ENCODE measurements at regions not wholly inside any gene's neighbourhood (a gene's known extent, or its start where the extent isn't known, plus 50 kb on each side); places are given as distances from the start of the nearest gene placed in this dataset.
"Not testable (repeated sequence)": the region's sequence is repeated elsewhere in the genome, so short reads cannot be mapped to it uniquely, and the experiment has no call there.

DNA sequence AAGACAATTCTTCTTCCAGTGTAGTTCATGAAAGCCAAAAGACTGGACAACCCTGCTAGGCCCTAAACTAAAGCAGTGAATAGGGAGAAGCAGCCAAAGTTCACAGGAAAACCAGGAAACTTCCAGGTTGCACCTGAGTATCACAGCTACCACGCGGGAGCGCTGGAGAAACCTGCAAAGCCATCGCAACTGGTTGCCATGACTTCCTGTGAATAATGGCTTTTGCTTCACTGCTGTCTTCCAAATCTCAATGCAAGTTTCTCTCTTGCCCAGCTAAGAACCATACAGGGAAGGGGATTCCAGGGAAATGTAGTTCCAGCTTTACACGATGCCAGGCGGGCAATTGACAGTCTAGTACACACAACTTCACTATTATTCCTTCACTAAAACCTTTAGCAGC, 114.1 kb downstream of the GXYLT1 start:
- FAIRE-seq, result no peak

DNA sequence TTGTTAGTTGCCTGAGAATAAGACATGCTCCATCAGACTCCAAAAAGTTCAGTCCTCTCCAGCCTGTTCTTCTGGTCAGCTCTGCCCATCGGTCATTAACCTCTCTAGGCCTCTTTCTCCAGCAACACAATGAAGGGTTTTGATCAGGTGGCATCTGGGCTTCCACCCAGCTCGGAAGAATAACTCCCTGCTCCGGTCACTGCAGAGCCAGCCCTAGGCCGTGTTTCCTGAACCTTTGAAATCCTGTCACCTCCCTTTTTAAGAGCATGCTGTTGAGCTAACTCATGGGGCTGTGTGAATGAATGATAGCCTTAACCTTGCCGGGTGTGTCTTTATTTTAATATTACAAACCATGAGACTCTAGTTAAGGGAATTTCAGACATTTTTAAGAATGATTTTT, 117.1 kb downstream of the GXYLT1 start:
- no peak for FAIRE-seq

DNA sequence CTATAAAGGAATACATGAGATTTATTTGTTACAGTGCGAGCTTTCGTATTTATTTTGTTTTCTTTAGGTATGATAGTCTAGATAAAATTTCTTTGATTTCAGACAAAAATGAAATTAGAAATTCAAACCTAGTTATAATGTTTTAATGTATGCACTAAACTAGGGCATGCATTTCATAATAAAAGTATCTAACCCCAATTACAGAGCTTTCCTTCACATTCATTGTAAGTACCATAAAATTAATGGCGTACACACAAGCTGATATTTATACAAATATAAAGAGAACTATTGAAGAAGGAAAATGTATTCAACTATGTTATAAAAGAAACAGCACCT, 120.2 kb downstream of the GXYLT1 start:
- FAIRE-seq, result no peak

DNA sequence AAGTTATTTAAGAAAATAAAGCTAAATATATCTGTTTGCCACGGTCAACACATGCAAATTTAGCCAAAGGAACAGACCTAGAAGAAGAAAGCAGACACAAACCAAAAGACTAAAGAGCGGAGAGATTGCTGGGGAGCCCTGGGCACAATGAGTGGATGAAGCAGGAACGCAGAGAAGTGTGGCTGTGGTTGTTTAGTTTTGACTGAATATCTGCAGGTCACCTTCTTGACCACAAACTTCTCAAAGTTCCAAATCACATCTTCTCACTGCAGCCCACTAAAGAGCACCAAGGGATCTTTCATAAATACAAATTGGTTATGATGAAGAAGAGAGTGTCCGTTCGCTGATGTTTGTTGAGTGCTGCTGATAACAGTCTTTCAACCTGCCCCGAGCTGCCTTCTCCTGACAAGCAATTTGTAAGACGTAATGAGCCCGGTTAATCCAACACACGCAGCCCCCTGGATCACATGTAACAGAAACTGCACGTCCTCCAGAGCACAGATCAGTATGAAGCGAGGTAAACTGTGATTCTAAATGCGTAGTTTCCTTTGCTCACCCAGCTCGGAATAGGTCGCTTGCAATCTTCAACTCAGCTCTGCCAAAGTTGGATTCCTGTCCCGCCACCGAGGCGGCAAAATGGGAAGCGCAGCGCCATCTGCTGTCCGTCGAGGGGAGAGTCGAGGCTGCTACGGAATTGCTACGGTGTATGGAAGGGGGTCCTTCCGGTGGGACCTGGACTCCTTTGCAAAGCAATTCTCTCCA, 120.8 kb downstream of the GXYLT1 start:
- FAIRE-seq, result no peak

DNA sequence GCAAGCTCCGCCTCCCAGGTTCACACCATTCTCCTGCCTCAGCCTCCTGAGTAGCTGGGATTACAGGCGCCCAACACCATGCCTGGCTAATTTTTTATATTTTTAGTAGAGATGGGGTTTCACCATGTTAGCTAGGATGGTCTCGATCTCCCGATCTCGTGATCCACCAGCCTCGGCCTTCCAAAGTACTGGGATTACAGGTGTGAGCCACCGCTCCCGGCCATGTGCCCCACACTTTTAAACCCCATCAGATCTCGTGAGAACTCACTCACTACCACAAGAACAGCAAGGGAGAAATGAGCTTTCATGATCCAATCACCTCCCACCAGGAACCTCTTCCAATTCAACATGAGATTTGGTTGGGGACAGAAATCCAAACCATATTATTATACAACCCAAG, 122.7 kb downstream of the GXYLT1 start:
- not testable (repeated sequence) for FAIRE-seq

DNA sequence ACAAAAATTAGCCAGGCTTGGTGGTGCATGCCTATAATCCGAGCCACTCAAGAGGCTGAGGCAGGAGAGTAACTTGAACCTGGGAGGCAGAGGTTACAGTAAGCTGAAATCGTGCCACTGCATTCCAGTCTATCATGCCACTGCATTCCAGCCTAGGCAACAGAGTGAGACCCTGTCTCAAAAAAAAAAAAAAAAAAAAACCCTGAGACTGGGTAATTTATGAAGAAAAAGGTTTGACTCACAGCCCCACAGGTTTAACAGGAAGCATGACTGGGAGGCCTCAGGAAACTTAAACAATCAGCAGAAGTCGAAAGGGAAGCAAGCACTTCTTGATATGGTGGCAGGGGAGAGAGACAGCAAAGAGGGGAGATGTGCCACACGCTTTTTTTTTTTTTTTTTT, 123.2 kb downstream of the GXYLT1 start:
- no peak for FAIRE-seq

DNA sequence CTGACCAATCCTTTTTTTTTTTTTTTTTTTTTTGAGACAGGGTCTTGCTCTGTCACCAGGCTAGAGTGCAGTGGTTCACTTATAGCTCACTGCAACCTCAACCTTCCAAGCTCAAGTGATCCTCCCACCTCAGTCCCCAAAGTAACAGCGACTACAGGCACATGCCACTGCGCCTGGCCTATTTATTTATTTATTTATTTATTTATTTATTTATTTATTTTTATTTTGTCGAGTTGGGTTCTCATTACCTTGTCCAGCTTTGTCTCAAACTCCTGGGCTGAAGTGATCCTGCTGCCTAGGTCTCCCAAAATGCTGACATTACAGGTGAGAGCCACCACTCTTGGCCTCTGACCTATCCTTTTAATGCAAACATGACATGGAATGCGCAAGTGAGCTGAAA, 124.4 kb downstream of the GXYLT1 start:
- FAIRE-seq, result no peak

DNA sequence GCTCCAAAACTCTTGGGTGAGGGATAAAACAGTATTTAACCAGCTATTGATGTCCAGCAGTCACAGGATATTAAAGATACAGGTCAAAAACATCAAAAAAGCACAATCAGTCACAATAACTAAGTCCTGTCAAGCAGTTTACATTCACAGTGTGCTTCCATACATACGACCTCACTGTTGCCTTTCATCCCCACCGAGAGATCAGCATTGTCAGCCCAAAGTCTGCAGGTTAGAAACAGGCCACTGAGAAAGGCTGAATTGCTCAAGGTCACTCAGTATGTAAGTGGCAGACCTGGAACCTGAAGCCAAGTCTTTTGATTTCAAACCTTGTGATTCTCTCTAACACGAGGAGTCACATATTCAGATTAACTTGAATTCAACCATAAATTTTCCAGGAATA, 124.9 kb downstream of the GXYLT1 start:
- FAIRE-seq, result no peak

DNA sequence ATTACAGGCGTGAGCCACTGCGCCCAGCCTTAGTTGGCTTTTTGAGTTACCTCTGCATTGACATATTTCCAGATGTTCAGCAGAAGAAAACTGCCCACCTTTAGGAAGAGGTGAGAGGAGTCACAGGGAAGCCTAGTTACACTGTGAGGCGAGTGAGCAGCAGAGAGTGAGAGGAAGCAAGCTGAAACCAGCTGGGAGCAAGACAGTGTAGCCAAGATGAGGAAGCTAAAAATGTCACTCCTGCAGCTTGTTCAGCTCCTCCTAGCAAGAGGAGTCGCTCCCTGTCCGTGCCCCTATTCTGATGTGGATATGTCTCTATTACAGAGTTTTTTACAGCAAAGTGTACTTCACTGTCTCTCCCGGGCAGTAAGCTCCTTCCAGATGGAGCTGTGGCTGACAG, 127.6 kb downstream of the GXYLT1 start:
- FAIRE-seq, result no peak

DNA sequence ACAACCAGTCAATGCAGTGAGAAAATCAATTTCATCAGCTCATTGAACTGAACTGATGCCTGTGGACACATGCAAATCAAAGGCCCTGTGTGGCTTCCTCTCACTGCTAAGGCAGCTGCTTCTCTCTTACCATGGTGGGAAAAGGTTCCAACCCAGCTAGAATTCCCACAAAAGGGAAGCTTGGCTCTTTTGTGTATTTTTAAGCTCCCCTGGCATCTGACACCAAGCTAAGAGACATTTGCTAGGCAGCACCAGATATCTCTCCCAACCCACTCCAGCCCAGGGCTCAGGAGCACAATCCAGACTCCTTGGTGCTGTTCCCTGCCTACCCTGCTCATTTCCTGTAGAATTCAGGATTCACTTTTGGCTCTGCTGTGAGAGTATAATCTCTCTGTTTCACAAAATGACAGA, 129.6 kb downstream of the GXYLT1 start:
- FAIRE-seq, result no peak

DNA sequence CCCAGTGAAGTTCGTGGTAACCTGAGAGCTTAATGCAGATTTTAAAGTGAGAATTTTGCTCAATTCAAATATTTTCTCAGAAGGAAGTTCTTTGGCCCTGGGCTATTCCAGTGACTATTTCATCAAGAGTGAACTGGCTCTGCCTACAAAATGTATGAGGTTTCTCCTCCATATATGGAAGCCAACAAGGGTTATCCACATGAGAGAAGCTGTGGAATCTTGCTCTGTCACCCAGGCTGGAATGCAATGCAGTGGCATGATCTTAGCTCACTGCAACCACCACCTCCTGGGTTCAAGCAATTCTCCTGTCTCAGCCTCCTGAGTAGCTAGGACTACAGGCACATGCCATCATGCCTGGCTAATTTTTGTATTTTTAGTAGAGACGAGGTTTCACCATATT, 132.2 kb downstream of the GXYLT1 start:
- FAIRE-seq, result not testable (repeated sequence)

DNA sequence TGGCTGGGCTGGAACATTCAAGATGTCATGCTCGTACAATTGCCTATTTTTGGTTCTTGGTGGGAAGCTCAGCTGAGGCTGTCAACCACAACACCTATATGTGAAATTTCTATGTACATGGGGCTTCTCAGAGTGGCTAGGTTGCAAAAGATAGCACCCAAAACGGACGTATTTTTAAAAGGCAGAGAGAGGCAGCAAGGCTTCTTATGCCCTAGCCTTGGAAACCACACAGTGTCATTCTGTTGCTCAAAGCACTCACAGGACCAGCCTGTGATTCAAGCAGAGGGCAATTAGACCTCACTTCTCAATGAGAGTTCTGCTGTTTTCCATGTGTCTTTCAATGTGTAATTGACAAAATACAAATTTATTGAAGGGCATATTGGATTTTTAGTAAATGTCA, 134.0 kb downstream of the GXYLT1 start:
- FAIRE-seq, result no peak

DNA sequence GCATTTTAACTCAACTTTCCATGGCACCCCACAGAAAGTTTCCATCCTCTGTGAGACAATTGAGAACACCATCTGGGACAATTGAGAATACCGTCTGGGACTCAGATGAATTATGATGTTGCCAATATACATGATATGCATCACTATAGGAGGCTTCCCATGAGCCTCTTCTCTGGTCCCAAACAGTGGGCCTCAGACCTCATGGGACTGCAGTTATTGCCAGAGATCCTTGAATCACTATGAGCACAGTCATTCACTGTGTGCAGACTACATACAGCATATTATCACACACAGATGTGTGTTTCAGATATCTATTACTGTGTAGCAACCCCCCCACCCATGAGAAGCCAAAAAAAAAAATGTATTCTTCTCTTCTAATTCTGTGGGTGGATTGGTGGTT, 134.4 kb downstream of the GXYLT1 start:
- no peak for FAIRE-seq

DNA sequence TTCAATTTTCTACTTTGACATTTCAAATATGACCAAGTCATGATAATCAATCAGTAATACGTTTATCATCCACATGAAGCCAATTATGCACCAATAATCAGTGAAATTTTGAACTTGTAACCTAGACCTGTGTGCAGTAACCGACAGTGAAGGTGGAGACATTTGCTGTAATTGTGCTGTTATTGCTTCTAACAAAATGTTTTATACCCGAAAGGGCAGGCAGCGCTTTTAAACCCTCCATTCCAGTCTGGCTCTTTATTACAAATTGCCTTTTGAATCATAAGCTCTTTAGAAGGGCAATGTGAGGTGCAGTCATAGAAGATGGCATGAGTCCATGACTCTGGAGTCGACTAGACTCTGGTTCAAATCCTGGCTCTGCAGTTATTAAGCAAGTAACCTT, 135.7 kb downstream of the GXYLT1 start:
- no peak for FAIRE-seq

DNA sequence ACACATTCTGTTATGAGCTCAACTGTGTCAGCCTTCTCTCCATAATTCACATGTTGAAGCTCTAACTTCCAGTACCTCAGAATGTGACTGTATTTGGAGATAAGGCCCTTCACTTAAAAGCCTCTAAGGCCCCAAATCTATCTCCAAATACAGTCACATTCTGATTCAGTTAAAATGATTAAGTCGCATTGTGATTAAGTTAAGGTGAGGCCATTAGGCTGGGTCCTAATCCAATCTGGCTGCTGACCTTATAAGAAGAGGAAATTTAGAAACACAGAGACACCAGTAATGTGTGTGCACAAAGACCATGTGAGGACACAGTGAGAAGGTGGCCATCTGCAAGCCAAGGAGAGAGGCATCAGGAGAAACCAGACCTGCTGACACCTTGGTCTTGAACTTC, 141.6 kb downstream of the GXYLT1 start:
- no peak for FAIRE-seq

DNA sequence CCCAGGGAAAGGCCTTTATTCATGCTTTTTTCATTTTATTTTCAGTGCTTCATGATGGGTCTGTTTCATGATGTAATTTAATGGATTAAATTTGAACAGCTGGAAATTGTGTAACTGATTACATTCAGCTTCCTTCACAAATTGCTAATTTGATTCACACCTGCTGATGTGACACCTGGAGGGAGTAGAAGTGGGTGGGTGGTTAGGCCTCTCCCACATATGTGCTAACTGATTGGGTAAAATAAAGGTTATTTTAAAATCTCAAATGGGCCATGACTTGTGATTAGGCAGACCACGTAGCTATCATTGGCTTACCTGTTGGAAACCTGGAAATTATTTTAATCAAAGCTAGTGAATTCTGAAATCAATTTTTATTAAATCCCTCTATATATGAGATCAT, 142.1 kb downstream of the GXYLT1 start:
- no peak for FAIRE-seq

DNA sequence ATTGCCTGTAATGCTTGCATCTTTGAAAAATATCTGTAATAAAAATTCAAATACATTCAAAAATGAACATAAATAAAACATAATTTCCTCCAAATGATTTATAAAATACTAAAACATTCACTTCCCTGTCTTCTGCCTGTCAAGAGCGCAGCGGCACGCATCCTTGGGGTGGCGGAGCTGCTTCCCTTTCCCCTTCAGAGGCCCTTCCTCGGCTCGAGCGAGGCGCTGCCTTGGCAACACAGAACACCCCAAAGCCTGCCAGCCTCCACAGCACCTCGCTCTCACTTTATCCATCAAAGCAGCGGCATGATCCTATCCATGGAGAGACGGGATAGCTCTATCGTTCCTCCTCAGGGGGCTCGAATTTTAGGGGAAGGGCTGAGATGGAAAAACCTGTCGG, 146.2 kb downstream of the GXYLT1 start:
- no peak for FAIRE-seq

DNA sequence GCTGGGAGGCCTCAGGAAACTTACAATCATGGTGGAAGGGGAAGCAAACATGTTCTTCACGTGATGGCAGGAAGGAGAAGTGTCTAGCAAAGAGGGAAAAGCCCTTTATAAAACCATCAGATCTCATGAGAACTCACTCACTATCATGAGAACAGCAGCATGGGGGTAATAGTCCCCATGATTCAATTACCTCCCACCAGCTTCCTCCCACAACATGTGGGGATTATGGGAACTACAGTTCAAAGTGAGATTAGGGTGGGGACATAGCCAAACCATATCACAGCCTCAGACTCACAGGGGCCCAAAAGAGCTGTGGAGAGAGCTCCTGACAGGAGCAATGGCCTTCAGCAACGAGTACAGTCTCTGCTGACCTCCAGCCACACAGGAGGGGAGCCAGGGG, 151.4 kb downstream of the GXYLT1 start:
- FAIRE-seq, result no peak

DNA sequence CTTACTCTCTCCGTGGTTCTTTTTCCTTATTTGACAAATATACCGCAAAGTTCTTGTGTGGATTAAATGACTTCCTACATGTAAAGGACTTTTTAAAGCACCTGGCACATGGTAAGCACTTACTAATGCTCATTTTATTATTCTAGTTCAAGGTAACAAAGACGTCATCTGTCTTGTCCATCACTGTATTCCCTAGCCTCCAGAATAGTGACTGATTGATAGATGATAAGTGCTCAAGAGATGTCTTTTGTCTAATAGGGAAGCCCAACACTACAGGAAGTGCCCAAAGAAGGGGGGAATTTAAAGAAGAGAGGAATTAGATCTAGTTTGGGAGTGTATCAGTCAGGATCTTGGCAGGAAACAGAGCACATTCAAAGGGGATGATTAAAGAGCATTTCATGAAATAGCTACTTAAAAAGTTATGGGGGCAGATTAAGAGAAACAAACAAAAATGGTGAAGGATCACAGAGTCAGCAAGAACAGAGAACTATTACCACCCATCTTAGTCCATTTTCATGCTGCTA, 151.9 kb downstream of the GXYLT1 start:
- no peak for FAIRE-seq

DNA sequence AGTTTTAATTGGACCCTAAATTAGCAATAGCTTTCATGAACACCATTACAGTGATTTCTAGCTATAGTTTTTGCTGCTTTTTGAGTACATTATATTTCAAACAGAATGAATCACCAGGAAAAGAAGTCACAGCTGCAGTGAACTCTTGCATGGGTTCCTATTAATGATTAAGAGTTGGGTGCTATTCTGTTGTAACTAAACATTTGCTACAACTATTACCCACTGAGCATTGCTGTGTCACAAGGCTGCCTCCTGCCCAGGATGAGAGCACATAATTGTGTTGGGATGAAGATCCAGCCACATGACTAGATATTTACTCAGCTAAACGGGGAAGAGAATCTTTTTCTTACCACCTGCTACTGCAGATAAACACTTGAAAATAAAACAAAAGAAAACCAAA, 152.7 kb downstream of the GXYLT1 start:
- FAIRE-seq, result no peak

DNA sequence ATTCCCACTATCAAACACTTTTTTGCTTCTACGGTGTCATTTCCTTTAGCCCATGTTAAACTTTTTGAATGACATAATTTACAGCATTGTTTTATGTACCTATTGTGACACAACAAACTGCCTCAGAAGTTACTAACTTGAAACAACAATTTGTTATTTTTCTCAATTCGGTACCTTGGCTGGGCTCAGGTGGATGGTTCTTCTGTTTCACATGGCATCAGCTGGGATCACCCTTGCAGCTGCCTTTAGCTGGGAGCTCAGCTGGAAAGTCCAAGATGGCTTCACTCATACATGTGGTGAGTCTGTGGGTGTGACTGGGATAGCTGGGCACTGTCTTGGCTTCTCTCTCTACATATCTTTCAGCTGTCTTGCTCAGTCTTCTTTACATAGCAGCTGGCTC, 156.0 kb downstream of the GXYLT1 start:
- FAIRE-seq, result no peak

DNA sequence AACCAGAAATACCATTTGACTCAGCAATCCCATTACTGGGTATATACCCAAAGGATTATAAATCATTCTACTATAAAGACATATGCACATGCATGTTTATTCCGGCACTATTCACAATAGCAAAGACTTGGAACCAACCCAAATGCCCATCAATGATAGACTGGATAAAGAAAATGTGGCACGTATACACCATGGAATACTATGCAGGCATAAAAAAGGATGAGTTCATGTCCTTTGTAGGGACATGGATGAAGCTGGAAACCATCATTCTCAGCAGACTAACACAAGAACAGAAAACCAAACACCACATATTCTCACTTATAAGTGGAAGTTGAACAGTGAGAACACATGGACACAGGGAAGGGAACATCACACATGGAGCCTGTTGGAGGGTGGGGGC, 158.2 kb downstream of the GXYLT1 start:
- FAIRE-seq, result not testable (repeated sequence)

DNA sequence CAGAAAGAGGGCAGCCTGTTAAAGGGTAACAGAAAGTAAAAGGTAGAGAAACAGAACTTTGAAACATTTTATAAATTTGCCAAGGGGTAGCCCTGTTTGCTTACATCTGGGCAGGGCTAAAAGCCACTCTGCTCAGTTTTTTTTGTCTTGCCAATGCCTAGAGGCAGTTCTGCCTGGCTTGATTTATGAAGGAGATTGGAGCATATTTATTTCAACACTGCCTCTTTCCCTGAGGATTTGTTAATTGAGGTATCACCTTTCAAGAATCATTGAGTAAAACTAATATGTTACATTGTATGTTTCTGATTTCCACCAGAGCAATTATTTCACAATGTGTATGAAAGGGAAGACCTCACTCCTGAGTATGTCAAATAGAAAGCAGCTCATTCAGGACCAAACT, 160.8 kb downstream of the GXYLT1 start:
- no peak for FAIRE-seq

DNA sequence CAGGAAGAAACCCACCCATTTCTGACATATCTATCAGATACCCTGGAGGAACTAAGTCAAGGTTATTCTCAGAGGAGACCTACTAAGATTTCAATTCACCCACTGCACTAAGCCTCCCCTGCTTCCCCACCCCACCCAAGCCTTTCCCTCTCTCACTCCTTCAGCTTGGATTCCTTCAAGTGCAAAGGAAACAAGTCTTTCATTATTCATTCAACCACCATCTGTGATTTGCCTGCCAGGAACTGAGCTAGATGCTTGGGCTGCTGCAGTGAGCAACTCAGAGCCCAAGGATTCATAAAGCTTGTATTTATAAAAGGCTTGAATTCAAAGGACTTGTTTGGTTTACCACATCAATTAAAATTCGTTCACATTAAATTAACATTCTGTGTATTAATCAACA, 161.3 kb downstream of the GXYLT1 start:
- no peak for FAIRE-seq

DNA sequence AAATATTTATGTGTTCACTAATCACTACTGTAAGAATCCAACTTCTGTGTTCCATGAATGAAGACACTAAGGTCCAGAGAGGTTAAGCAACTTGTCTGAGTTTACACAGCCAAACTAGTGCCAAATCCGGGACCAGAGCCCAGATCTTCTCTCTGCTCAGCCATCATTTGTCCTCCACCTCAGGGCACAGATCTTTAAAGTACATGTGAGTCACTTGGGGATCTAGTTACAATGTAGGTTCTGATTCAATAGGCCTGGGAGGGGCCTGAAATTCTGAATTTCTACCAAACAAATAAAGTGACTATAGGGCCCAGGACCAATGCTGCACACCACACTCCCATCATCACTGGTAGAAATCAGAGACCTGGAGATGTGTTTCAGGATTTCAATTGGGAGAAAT, 162.9 kb downstream of the GXYLT1 start:
- FAIRE-seq, result no peak

Data from endometrium (tissue), 2 donors.